Suprapubic skin (tissue), 3 donors: ENCODE measurements at regions not wholly inside any gene's neighbourhood (a gene's known extent, or its start where the extent isn't known, plus 50 kb on each side); places are given as distances from the start of the nearest gene placed in this dataset.

Experiments used
- EP300 ChIP-seq: sonication (generic); formaldehyde crosslinking; IDR thresholded peaks from one replicate; pipeline ENCODE4 v1.6.1; 2017; ENCODE audit warnings: antibody characterized with exemption
- TF ChIP-seq, protein P1 (sequence below), 2 donors: fragments of 200-600 bp in 1 of 2; fragments of 450-650 bp in 1 of 2; sonication (generic) in 1 of 2; IDR thresholded peaks; one replicate each; pipeline ENCODE4 v1.5.1; 2016 to 2019; ENCODE audit warnings: antibody characterized with exemption in 2 of 2, mild to moderate bottlenecking in 1 of 2, moderate library complexity in 1 of 2

DNA sequence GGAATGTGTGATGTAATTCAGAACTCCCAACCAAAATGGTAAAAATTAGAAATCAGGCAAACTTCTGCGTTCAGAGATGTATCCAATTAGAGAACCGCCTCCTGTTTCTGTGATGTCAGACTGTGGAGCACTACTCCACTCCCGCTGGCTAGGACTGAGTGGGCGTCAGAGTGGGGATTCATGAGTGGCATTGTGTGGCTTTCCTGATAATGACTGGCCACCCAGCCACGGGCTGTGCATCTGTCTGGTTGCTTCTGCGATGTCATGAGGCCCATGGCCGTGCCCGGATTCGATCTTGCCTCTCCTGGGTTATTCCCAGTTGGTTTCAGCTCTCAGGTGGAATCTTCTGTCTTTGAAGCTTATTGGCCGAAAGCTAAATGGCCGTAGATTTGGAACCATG is 87.1 kb upstream of the KCNA1 start:
- no peak for TF ChIP-seq EP300
- TF ChIP-seq, protein P1, sequence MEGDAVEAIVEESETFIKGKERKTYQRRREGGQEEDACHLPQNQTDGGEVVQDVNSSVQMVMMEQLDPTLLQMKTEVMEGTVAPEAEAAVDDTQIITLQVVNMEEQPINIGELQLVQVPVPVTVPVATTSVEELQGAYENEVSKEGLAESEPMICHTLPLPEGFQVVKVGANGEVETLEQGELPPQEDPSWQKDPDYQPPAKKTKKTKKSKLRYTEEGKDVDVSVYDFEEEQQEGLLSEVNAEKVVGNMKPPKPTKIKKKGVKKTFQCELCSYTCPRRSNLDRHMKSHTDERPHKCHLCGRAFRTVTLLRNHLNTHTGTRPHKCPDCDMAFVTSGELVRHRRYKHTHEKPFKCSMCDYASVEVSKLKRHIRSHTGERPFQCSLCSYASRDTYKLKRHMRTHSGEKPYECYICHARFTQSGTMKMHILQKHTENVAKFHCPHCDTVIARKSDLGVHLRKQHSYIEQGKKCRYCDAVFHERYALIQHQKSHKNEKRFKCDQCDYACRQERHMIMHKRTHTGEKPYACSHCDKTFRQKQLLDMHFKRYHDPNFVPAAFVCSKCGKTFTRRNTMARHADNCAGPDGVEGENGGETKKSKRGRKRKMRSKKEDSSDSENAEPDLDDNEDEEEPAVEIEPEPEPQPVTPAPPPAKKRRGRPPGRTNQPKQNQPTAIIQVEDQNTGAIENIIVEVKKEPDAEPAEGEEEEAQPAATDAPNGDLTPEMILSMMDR (IDR thresholded peaks at IDR 0.05) = no peak
